SK-N-MC (cell line): ENCODE measurements at regions not wholly inside any gene's neighbourhood (a gene's known extent, or its start where the extent isn't known, plus 50 kb on each side); places are given as distances from the start of the nearest gene placed in this dataset.

Experiments used
- EZH2 ChIP-seq: fragments of 200-600 bp; sonication (generic); IDR thresholded peaks from one replicate; pipeline ENCODE4 v1.6.1; 2017; ENCODE audit warnings: antibody characterized with exemption
- FOXP2 ChIP-seq: optimal IDR thresholded peaks from 2 replicates; pipeline ENCODE3; 2011; ENCODE audit warnings: mild to moderate bottlenecking, moderate library complexity; ENCODE audit not compliant: insufficient read depth; ENCODE audit errors: extremely low read length, control extremely low read depth
- POLR2AphosphoS5 ChIP-seq: IDR thresholded peaks from 2 replicates; pipeline ENCODE4 v1.6.1; 2012; ENCODE audit warnings: mild to moderate bottlenecking, low read depth, low read length, borderline replicate concordance

- TF ChIP-seq EZH2 (no peak), POLR2AphosphoS5 (no peak), FOXP2 (no peak)
These were observed 69.5 kb upstream of the GLS start for GRCh38 chr2:190810981-190811587.
